WERI-Rb-1 (cell line): ENCODE measurements at regions not wholly inside any gene's neighbourhood (a gene's known extent, or its start where the extent isn't known, plus 50 kb on each side); places are given as distances from the start of the nearest gene placed in this dataset.

Experiments used
- DNase-seq: peaks from one replicate; pipeline ENCODE4 v3.0.0-alpha.2; 2020
- H3K27ac ChIP-seq: fragments of 250-450 bp; sonication (Bioruptor Pico); 2 replicates; pipeline ENCODE4 v1.5.1; 2020; ENCODE audit warnings: mild to moderate bottlenecking, moderate library complexity
- H3K27me3 ChIP-seq: fragments of 250-450 bp; sonication (Bioruptor Pico); 2 replicates; pipeline ENCODE4 v1.5.1; 2021; ENCODE audit warnings: mild to moderate bottlenecking, low read depth, moderate library complexity; ENCODE audit not compliant: insufficient read depth, severe bottlenecking
- H3K36me3 ChIP-seq: fragments of 250-450 bp; sonication (Bioruptor Pico); 2 replicates; pipeline ENCODE4 v1.5.1; 2020; ENCODE audit warnings: mild to moderate bottlenecking, moderate library complexity
- H3K4me3 ChIP-seq: 2 replicates; pipeline ENCODE4 v1.5.1; 2011; ENCODE audit warnings: low read depth, mild to moderate bottlenecking, control low read depth, low read length
- H3K9me3 ChIP-seq: fragments of 250-450 bp; sonication (Bioruptor Pico); 2 replicates; pipeline ENCODE4 v1.5.1; 2021; ENCODE audit warnings: mild to moderate bottlenecking, moderate library complexity; ENCODE audit not compliant: severe bottlenecking
- TF ChIP-seq, protein P1 (sequence below): IDR thresholded peaks from 2 replicates; pipeline ENCODE4 v1.5.1; 2011; ENCODE audit warnings: low read depth, mild to moderate bottlenecking, control low read depth, inconsistent platforms, low read length

DNA sequence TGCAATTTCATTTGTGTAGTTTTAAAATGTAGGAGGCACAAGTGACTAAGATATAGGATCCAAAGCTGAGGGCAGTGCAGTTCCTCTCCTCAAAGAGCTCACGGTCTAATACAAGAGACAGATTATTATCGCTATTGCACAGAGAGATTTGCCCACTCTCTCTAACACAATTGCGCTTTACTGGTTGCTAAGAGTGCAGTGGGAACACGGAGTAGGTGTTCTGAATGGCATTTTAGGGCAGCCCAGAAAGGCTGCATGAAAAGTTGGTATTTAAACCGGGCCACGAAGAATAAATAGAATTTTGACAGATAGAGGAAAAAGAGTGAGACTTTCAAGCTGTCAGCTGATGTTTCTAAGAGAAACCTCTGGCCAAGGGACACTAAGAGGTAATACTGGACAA, 79.5 kb downstream of the BLID start:
- TF ChIP-seq, protein P1, sequence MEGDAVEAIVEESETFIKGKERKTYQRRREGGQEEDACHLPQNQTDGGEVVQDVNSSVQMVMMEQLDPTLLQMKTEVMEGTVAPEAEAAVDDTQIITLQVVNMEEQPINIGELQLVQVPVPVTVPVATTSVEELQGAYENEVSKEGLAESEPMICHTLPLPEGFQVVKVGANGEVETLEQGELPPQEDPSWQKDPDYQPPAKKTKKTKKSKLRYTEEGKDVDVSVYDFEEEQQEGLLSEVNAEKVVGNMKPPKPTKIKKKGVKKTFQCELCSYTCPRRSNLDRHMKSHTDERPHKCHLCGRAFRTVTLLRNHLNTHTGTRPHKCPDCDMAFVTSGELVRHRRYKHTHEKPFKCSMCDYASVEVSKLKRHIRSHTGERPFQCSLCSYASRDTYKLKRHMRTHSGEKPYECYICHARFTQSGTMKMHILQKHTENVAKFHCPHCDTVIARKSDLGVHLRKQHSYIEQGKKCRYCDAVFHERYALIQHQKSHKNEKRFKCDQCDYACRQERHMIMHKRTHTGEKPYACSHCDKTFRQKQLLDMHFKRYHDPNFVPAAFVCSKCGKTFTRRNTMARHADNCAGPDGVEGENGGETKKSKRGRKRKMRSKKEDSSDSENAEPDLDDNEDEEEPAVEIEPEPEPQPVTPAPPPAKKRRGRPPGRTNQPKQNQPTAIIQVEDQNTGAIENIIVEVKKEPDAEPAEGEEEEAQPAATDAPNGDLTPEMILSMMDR: no peak
- no peak overlapping the region for H3K27ac ChIP-seq
- peaks cover 10% of the 10 kb centered on the region for H3K27me3 ChIP-seq
- DNase-seq: no peak
- peaks cover 3% of the 10 kb centered on the region for H3K9me3 ChIP-seq
- no peak overlapping the region for H3K4me3 ChIP-seq
- H3K36me3 ChIP-seq: no peaks in the 10 kb centered on the region

DNA sequence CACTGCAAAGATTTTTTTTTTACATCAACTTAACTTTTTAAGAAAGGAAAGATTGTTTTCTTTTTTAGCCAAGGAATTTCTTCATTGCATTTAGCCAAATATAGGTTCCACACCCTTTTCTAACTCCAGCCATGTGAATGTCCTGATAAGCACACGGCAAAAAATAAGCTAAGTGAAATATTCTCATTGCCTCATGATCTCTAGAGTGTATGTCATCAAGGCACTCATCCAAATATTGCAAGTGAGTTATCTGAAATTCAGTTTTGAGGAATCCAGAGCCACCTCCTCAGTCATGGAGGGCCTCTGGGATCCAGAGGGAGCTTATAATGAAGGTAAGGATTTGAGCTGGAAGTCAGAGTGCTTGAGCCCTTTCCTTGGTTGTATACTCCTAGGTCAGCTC, 80.0 kb downstream of the BLID start:
- no peak for DNase-seq
- Histone ChIP-seq H3K4me3 (no peak overlapping the region), H3K27ac (no peak overlapping the region), H3K9me3 (peaks cover 3% of the 10 kb centered on the region), H3K36me3 (no peaks in the 10 kb centered on the region), H3K27me3 (peaks cover 10% of the 10 kb centered on the region)
- TF ChIP-seq, protein P1: no peak

DNA sequence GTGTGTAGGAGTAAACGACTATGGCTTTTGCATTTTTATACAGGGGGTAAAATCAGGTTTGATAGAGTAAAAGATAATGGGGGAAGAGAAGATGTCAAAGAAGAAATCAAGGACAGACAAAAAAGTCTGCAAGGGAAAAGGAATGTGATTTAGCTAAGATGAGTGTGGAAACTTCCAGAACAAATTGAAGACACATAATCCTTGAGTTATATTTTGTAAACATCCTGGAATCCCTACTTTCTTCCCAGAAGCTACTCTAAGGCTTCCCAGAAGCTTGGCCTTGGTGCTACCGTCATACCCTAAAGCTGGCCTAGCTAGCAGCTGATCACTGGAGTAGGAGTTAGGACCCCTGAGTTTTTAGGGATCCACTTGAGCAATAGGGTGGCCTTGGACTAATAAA, 82.4 kb downstream of the BLID start:
- Histone ChIP-seq H3K9me3 (peaks cover 3% of the 10 kb centered on the region), H3K27me3 (peaks cover 4% of the 10 kb centered on the region), H3K4me3 (no peak overlapping the region), H3K36me3 (no peaks in the 10 kb centered on the region), H3K27ac (no peak overlapping the region)
- no peak for DNase-seq
- TF ChIP-seq, protein P1: no peak

DNA sequence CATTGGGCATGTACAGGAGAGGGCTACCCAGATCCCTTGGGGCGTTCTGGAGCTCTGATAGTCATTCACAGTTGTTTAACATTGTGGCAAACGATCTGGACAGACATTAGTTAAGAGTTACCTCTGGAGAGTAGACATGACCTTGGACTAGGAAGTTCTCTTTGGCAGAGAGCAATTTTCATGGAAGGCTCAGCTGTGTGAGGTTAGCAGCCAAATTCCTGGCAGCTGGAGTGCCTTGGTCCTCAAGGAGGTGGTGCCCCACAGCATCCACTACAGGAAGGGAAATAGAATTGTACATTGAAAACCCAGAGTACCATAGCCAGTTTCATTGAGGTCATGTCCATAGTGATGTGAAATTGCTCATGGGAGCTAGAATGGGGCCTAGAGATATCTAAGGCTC, 82.8 kb downstream of the BLID start:
- peaks cover 4% of the 10 kb centered on the region for H3K27me3 ChIP-seq
- H3K4me3 ChIP-seq: no peak overlapping the region
- peaks cover 3% of the 10 kb centered on the region for H3K9me3 ChIP-seq
- TF ChIP-seq, protein P1: no peak
- no peak for DNase-seq
- no peak overlapping the region for H3K27ac ChIP-seq
- H3K36me3 ChIP-seq: no peaks in the 10 kb centered on the region

DNA sequence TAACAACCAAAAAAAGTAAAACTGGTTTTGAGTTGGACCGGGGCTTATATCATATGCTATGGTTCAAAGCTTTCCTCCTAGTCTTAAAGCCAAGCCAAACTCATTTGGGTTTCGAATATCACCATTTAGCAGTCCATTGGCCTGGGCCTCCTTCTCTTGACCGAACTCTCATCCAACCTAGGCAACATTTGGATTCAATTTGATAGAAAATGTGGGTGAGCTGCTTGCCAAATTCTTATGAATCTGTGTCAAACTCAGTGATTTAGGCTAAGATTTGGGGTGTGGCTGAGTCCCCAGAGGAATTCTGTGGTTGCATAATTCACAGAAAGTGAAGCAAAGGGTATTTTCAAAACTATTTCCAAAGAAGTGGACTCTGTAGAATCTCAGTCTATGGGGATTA, 83.7 kb downstream of the BLID start:
- no peak overlapping the region for H3K4me3 ChIP-seq
- TF ChIP-seq, protein P1: no peak
- no peak for DNase-seq
- no peaks in the 10 kb centered on the region for H3K27me3 ChIP-seq
- no peaks in the 10 kb centered on the region for H3K36me3 ChIP-seq
- no peak overlapping the region for H3K27ac ChIP-seq
- H3K9me3 ChIP-seq: peaks cover 3% of the 10 kb centered on the region

DNA sequence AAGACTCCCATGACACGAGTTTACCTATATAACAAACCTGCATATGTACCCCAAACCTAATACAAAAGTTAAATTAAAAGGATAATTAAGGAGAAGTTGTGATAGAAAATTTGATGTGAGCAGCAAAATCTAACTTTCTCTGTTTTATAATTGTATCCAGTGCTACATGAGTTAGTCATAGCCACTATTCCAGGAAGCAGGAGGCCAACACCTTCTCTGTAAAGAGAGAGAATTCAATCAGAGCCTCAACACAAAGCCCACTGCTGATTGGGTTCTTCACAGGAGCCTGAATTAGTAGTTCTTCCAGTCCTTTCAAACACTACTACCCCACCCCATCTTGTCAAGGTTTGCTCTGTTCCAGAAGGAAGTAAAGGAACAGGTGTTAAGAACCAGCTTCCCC, 84.2 kb downstream of the BLID start:
- Histone ChIP-seq H3K9me3 (peaks cover 3% of the 10 kb centered on the region), H3K27me3 (no peaks in the 10 kb centered on the region), H3K36me3 (no peaks in the 10 kb centered on the region), H3K4me3 (no peak overlapping the region), H3K27ac (no peak overlapping the region)
- TF ChIP-seq, protein P1: no peak
- DNase-seq: no peak
